Skin epidermis (tissue), 12 donors: ENCODE measurements at regions not wholly inside any gene's neighbourhood (a gene's known extent, or its start where the extent isn't known, plus 50 kb on each side); places are given as distances from the start of the nearest gene placed in this dataset.
"Not testable (repeated sequence)": the region's sequence is repeated elsewhere in the genome, so short reads cannot be mapped to it uniquely, and the experiment has no call there.

ENCODE experiments used
- H3K27ac ChIP-seq, 21 experiments: fragments of 200-600 bp; sonication (generic) in 11 of 21; one replicate each; pipeline ENCODE4 v1.5.0; 2020; ENCODE audit warnings: mild to moderate bottlenecking in 3 of 21, inconsistent platforms in 2 of 21, moderate library complexity in 2 of 21
- H3K4me3 ChIP-seq, 7 experiments: fragments of 200-600 bp; sonication (generic) in 2 of 7; one replicate each; pipeline ENCODE4 v1.5.0; 2020; ENCODE audit warnings: inconsistent platforms in 2 of 7, mild to moderate bottlenecking in 2 of 7, moderate library complexity in 1 of 7

GRCh38 chr15:30688684-30689083 is 62.8 kb downstream of the ARHGAP11B start:
- H3K4me3 ChIP-seq, H3K27ac ChIP-seq: not testable (repeated sequence)

GRCh38 chr15:30690153-30690552 is 64.2 kb downstream of the ARHGAP11B start:
- not testable (repeated sequence) for H3K4me3 ChIP-seq, H3K27ac ChIP-seq

- not testable (repeated sequence) for H3K4me3 ChIP-seq
Measured at GRCh38 chr15:30695811-30696210, 69.9 kb downstream of the ARHGAP11B start.

GRCh38 chr15:30696439-30697314 is 70.7 kb downstream of the ARHGAP11B start:
- not testable (repeated sequence) for H3K4me3 ChIP-seq, H3K27ac ChIP-seq

More at GRCh38 chr15:30695811-30696210, 69.9 kb downstream of the ARHGAP11B start:
- not testable (repeated sequence) for H3K27ac ChIP-seq

GRCh38 chr15:30697315-30697685 is 71.4 kb downstream of the ARHGAP11B start:
- not testable (repeated sequence) for H3K4me3 ChIP-seq, H3K27ac ChIP-seq

- not testable (repeated sequence) for H3K4me3 ChIP-seq, H3K27ac ChIP-seq
Measured at GRCh38 chr15:30700006-30700597, 74.2 kb downstream of the ARHGAP11B start.

GRCh38 chr15:30707976-30708685 is 82.2 kb downstream of the ARHGAP11B start:
- not testable (repeated sequence) for H3K4me3 ChIP-seq, H3K27ac ChIP-seq

DNA sequence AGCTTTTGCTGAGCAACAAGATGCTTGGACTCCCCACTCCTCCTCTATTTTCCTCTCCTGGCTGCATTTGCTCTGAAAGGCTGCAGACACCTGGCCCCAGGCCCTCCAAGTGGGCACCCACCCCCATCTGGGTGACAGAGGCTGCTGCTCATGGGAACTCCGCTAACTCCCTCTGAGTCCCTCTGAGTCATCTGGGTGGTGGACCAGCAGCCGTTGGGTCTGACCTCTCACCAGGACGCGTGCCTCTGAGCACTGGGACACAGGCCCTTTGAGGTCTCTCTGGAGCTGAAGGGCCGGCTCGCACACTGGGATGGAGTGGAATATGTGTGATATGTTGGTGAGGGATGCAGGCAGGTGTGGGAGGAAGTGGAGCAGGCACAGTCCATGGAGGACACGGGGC is 82.9 kb downstream of the ARHGAP11B start:
- H3K4me3 ChIP-seq, H3K27ac ChIP-seq: not testable (repeated sequence)

GRCh38 chr15:30718038-30718643 is 92.2 kb downstream of the ARHGAP11B start:
- H3K4me3 ChIP-seq, H3K27ac ChIP-seq: not testable (repeated sequence)

GRCh38 chr15:30719363-30719762 is 93.4 kb downstream of the ARHGAP11B start:
- H3K4me3 ChIP-seq: not testable (repeated sequence)

GRCh38 chr15:30720825-30721224 is 94.9 kb downstream of the ARHGAP11B start:
- not testable (repeated sequence) for H3K27ac ChIP-seq, H3K4me3 ChIP-seq

More at GRCh38 chr15:30719363-30719762, 93.4 kb downstream of the ARHGAP11B start:
- H3K27ac ChIP-seq: not testable (repeated sequence)

GRCh38 chr15:30721529-30721928 is 95.6 kb downstream of the ARHGAP11B start:
- H3K27ac ChIP-seq, H3K4me3 ChIP-seq: not testable (repeated sequence)

DNA sequence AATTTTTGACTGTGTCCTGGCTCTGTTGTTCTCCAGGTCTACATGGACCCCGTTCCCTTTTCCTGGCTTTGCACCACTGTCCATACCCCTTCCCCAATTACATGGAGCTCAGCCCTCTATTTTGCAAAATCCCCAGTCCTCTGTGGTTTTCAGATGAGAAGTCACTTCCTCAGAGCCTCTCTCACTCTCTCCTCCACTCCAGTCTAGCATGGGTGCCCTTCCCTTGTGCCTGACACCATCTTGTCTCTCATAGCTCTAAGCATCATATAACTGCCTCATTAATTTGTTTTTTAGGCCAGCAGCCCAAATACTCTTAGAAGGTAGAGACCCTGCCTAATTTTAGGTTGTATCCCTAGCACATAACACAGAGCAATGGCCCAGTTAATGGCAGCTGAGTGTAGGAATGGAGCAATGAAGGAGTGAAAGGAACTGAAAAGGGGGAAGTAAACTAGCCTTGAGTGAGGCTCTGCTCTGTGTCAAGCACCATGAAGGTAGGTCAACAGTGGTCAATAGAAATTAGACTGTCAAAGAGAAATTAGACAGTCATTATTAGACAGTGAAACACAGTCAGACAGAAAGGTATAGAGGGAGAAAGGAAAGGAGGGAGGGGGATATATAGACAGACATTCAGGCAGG is 97.7 kb downstream of the ARHGAP11B start:
- not testable (repeated sequence) for H3K4me3 ChIP-seq, H3K27ac ChIP-seq

- H3K27ac ChIP-seq, H3K4me3 ChIP-seq: not testable (repeated sequence)
Measured at GRCh38 chr15:30729880-30730590, 104.1 kb downstream of the ARHGAP11B start.

- not testable (repeated sequence) for H3K4me3 ChIP-seq
Measured at GRCh38 chr15:30730633-30731032, 104.7 kb downstream of the ARHGAP11B start.

DNA sequence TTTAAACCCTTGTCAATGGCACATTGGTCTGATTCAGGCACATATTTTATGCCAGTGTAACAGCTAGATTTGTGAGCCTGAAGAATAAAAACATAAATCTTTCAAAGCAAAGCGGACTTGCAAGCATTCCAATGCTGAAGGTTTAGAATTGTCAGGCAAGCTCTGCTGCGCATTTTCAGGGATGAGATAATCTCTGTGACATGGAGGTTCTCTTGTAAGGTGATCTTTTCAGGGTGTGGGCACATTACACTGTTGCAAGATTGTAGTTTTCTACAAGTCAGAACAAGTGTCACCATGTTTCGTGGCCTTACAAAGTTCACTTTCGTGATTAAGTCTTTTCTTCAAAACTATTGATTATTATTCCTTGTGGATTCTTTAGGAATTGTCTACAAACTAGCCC is 106.2 kb downstream of the ARHGAP11B start:
- not testable (repeated sequence) for H3K27ac ChIP-seq, H3K4me3 ChIP-seq

More at GRCh38 chr15:30730633-30731032, 104.7 kb downstream of the ARHGAP11B start:
- H3K27ac ChIP-seq: not testable (repeated sequence)

DNA sequence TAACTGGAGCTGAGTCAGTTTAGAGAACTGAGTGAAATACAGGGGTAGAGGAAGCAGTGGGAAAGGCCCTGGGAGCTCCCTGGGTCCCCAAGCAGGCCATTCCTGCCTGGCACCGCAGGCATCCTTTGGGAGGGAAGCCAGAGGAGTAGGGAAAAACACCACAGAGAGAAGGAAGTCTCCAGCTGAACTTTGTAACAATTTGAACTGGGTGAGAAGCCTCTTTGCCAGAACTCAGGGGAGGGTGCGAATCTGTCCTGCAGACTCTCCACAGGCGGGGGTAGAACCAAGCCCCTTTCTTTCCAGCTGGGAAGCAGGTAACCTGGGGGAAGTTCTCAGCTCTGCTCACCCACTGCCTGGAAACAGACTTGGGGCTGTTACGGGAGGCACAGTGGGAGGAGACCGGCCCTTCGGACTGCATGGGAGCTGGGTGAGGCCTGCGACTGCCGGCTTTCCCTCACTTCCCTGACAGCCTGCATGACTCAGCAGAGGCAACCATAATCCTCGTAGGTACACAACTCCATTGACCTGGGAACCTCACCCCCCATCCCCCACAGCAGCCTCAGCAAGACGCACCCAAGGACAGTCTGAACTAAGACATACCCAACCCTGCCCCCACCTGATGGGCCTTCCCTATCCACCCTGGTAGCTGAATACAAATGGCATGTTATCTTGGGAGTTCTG is 110.1 kb downstream of the ARHGAP11B start:
- H3K27ac ChIP-seq, H3K4me3 ChIP-seq: not testable (repeated sequence)

DNA sequence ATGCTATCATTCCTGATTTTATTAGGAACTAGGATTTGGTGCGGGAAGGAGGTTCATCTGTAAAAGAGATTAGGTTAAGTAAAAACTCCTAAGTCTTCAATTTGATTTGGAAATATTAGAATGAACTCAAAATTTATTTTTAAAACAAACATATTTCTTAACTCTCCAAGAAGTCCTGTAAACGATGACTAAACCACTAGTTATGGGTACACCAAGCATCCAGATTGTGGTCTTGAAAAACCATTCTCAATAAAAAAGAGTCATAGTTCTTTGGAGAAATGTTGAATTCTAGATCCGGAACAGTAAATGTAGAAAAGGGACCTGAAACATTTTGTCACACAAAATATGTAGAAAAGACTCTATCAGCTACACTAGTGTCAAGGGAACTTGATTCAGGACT is 116.9 kb downstream of the ARHGAP11B start:
- H3K27ac ChIP-seq, H3K4me3 ChIP-seq: not testable (repeated sequence)

- H3K4me3 ChIP-seq, H3K27ac ChIP-seq: not testable (repeated sequence)
Measured at GRCh38 chr15:30749048-30749447, 123.1 kb downstream of the ARHGAP11B start.
